ENCODE measurements at regions not wholly inside any gene's neighbourhood (a gene's known extent, or its start where the extent isn't known, plus 50 kb on each side); places are given as distances from the start of the nearest gene placed in this dataset.

DNA sequence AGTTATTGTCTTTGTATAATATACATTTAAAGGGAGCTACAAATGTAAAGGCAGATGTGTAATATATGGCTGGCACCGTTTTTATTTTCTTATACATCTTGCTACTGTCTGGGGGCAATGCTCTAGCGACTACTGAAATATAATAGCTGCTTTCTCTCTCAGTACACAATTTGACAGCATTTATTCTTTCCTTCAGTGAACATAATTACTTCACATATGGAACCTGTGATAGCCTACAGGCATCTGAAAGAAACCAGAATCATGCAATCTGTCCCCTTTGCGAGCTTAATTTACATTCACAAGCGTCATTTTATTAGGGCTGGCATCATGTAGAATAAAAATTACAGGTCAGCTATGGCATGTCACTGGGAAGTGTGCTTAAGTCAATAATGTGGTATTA, 557.5 kb upstream of the PTBP2 start:
- Histone ChIP-seq H3K27ac (no peak overlapping the region), H3K4me1 (replicated peaks in 1 of 2) (peaks cover 0 to 11% of the 10 kb centered on the region in 2 donors), H3K4me3 (no peak overlapping the region)
- in situ Hi-C loops (cut with MboI; ENCODE audit: low pct_unique_long_range_greater_than_20kb in 2 of 9, low sequenced_read_pairs in 9 of 9, unreplicated experiment in 9 of 9): no loop called here
- 0 to 90% (median 64%) methylated on average over 1 to 4 of the region's 4 CpGs; no CpG with 5 or more reads in 1 of the 10 experiments for WGBS, 10 experiments
- peak in 4 of 8 experiments; percentile 27 to 65 (median 38) for ATAC-seq (replicated peaks in 6 of 8)

DNA sequence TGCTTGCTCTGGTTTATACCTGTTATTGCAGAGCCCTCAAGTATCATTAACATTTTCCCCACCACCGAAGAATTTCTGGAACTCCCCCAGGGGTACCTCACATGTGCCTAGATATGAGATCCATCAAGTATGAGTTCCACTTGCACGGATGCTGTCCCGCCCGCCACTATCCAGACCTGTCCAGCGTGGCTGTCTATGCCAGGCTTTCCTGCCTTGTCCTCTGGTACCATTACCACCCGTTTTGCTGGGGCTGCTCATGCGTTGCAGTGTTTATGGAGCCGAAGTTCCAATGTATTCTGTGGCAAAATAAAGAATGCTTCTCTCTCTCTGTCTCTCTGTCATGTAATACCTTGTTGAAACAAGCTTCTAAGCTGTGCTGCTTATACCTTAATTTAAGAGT, 543.5 kb upstream of the PTBP2 start:
- 56 to 97% (median 86%) methylated on average over 2 to 8 of the region's 8 CpGs; no CpG with 5 or more reads in 1 of the 10 experiments for WGBS, 10 experiments

DNA sequence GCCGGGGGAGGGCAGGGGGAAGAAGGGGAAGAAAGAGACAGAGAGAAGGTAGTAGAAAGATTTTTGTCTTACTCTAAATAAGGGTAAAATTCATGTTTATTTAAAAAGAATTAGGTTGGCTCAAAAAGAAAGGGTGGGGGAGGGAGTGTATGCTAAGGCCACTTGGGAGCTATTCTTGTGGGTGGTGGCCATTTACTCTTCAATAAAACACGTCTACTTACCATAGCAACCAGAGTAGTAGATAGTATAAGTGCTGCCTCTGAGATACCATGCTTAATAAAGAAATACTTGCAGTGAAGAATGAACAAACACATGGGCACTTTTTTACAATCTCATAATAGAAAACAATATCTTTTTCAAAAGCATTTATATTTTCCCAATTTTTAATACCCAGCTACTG, 538.1 kb upstream of the PTBP2 start:
- Histone ChIP-seq H3K4me3 (no peak overlapping the region), H3K4me1 (replicated peaks in 1 of 2) (peaks cover 0 to 9% of the 10 kb centered on the region in 2 donors), H3K27ac (no peak overlapping the region)
- in situ Hi-C loops (cut with MboI; ENCODE audit: low pct_unique_long_range_greater_than_20kb in 2 of 9, low sequenced_read_pairs in 9 of 9, unreplicated experiment in 9 of 9): loop anchor here in 1 of 9 experiments (25.0 kb wide), 1 partner anchor 221 kb away; no protein-coding TSS in a partner anchor
- 14 to 80% (median 67%) methylated on average over 1 to 2 of the region's 2 CpGs; no CpG with 5 or more reads in 3 of the 10 experiments for WGBS, 10 experiments
- ATAC-seq (replicated peaks in 6 of 8): peak in 3 of 8 experiments; percentile 26 to 92 (median 53)

More for the DNA sequence above, 543.5 kb upstream of the PTBP2 start:
- no peak for ATAC-seq (replicated peaks in 6 of 8)
- Histone ChIP-seq H3K4me3 (no peak overlapping the region), H3K4me1 (replicated peaks in 1 of 2) (no peaks in the 10 kb centered on the region), H3K27ac (no peak overlapping the region)
- in situ Hi-C loops (cut with MboI; ENCODE audit: low pct_unique_long_range_greater_than_20kb in 2 of 9, low sequenced_read_pairs in 9 of 9, unreplicated experiment in 9 of 9): loop anchor here in 1 of 9 experiments (25.0 kb wide), 1 partner anchor 216 kb away; no protein-coding TSS in a partner anchor

DNA sequence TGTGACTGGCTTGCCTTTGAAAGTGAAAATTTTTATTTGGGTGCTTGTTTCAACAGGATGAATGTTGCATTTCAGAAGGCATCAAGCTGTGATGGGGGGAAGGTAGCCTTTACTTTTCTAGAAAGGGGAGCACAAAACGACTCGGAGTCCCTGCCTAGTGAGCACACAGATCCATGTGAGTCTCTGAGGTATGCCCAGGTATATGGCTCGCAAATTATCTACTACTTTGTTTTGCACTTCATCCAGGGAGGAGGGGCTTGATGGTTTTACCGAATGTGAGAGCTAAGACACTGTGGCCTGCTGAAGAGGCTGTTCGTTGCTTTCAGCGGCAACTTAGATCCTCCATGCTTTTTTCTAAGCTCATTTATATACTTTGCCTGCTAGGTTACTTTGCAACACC, 537.7 kb upstream of the PTBP2 start:
- WGBS, 10 experiments: 29 to 100% (median 65%) methylated on average over 1 to 6 of the region's 6 CpGs; no CpG with 5 or more reads in 1 of the 10 experiments

DNA sequence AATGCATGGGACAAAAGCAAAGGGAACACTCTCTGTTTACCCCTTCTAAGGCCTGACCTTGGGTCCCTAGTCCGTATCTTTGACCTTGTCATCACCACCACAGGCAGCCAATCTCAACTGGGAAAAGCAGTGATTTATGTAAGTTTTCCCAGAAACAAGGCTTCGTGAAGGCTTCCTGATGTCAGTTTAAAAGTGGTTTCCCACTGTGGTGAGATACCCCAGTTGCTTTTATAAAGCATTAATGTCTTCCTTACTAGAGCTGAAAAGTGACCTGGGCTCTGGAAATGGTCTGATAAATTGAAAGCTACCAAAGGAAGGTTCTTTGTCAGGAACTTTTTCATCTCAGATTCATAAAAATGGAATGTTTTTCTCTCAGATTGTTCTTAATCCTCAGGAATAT, 536.4 kb upstream of the PTBP2 start:
- in situ Hi-C loops (cut with MboI; ENCODE audit: low pct_unique_long_range_greater_than_20kb in 2 of 9, low sequenced_read_pairs in 9 of 9, unreplicated experiment in 9 of 9): loop anchor here in 1 of 9 experiments (25.0 kb wide), 1 partner anchor 223 kb away; no protein-coding TSS in a partner anchor
- Histone ChIP-seq H3K27ac (no peak overlapping the region), H3K4me3 (no peak overlapping the region), H3K4me1 (replicated peaks in 1 of 2) (peaks cover 0 to 9% of the 10 kb centered on the region in 2 donors)
- no peak for ATAC-seq (replicated peaks in 6 of 8)
- WGBS, 10 experiments: 8 to 93% (median 48%) methylated on average over 1 to 2 of the region's 2 CpGs; no CpG with 5 or more reads in 3 of the 10 experiments

More for the DNA sequence above, 537.7 kb upstream of the PTBP2 start:
- no peak overlapping the region for H3K4me3 ChIP-seq
- ATAC-seq (replicated peaks in 6 of 8): no peak
- no peak overlapping the region for H3K27ac ChIP-seq
- H3K4me1 ChIP-seq (replicated peaks in 1 of 2): peaks cover 0 to 9% of the 10 kb centered on the region in 2 donors
- in situ Hi-C loops (cut with MboI; ENCODE audit: low pct_unique_long_range_greater_than_20kb in 2 of 9, low sequenced_read_pairs in 9 of 9, unreplicated experiment in 9 of 9): loop anchor here in 1 of 9 experiments (25.0 kb wide), 1 partner anchor 222 kb away; no protein-coding TSS in a partner anchor

DNA sequence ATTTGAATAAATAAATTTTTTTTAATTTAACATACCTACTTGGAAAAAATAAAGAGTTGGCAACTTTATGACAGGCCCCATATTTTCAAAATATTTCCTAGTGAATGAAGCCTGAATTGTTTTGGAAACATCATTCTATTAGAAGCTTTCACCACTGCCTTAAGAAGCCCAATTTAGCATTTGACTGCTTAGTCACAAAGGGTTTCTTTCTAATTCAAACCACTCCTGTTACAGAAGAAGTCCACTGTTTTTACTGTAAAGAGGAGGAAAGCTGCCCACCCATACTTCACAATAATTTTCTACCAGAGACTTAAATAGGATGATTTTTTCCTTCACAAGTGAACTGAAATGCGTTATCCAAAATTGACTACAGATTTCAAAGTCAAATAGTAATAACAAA, 534.6 kb upstream of the PTBP2 start:
- 0 to 100% (median 70%) methylated on average over 1 of the region's 1 CpG; no CpG with 5 or more reads in 3 of the 10 experiments for WGBS, 10 experiments
- peaks cover 0 to 9% of the 10 kb centered on the region in 2 donors for H3K4me1 ChIP-seq (replicated peaks in 1 of 2)
- H3K4me3 ChIP-seq: no peak overlapping the region
- in situ Hi-C loops (cut with MboI; ENCODE audit: low pct_unique_long_range_greater_than_20kb in 2 of 9, low sequenced_read_pairs in 9 of 9, unreplicated experiment in 9 of 9): loop anchor here in 1 of 9 experiments (25.0 kb wide), 1 partner anchor 225 kb away; no protein-coding TSS in a partner anchor
- H3K27ac ChIP-seq: no peak overlapping the region
- peak in 2 of 8 experiments; percentile 66 to 70 for ATAC-seq (replicated peaks in 6 of 8)

DNA sequence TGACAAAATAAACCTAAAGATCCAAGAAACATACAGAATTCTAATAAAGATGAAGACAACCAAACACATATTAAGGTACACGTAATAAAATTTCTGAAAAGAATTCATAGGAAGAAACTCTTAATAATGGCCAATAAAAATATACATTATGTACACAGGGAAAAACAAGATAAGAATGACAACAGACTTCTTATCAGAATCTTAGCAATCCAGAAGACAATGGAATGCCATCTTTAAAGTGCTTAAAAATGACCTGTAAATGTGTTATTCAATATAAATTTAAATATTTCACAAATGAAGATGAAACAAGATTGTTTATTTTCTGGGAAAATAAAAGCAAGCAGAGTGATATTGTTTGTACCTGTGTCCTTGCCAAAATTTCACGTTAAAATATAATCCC, 530.4 kb upstream of the PTBP2 start:
- no peak for ATAC-seq (replicated peaks in 6 of 8)
- H3K4me3 ChIP-seq: no peak overlapping the region
- in situ Hi-C loops (cut with MboI; ENCODE audit: low pct_unique_long_range_greater_than_20kb in 2 of 9, low sequenced_read_pairs in 9 of 9, unreplicated experiment in 9 of 9): loop anchor here in 1 of 9 experiments (25.0 kb wide), 1 partner anchor 229 kb away; no protein-coding TSS in a partner anchor
- no peak overlapping the region for H3K27ac ChIP-seq
- no peaks in the 10 kb centered on the region for H3K4me1 ChIP-seq (replicated peaks in 1 of 2)
- 0 to 86% (median 34%) methylated on average over 1 to 2 of the region's 2 CpGs for WGBS, 10 experiments

DNA sequence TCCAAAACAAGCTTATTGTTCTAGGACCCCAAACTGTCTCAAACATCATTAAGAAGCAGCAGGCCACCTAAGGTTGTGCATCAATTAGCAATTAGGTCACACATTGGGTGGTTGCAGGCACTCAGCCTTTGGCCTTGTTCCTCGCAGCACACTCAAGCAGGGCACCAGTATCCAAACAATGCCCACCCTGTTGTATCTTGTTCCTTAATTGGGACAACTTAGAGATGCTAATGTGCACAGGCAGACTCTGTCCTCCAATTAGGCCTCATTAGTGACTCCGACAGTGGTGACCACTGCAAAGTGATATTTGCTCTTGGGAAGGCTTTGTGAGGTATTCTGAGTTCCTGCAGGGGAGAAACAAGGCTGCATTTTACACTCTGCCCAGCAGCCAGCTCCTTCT, 515.1 kb upstream of the PTBP2 start:
- Histone ChIP-seq H3K4me3 (no peak overlapping the region), H3K4me1 (replicated peaks in 1 of 2) (peaks cover 12 to 29% of the 10 kb centered on the region in 2 donors), H3K27ac (no peak overlapping the region)
- ATAC-seq (replicated peaks in 6 of 8): no peak
- in situ Hi-C loops (cut with MboI; ENCODE audit: low pct_unique_long_range_greater_than_20kb in 2 of 9, low sequenced_read_pairs in 9 of 9, unreplicated experiment in 9 of 9): loop anchor here in 1 of 9 experiments (25.0 kb wide), 1 partner anchor 1856 kb away; no protein-coding TSS in a partner anchor
- 0 to 63% (median 48%) methylated on average over 1 to 2 of the region's 2 CpGs; no CpG with 5 or more reads in 2 of the 10 experiments for WGBS, 10 experiments

DNA sequence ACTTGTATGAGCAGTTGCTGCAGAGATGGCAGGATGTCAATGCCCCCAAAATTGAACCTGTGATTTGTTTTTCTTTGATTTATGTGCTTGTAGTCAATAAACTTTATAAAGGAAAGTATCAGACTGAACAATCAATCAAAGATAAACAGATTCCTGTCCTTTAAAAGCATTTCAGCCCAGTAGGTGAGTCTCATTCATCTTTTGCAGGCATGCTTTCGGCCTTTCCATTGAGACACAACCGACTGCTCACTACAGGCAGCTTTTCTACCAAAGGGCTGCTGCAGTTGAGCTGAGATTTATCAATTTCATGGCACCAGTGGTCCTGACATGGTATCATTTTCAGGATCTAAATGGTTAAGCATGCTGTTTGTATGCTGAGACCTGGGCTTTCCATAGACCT, 513.6 kb upstream of the PTBP2 start:
- peak overlapping the region; percentile 48 to 51 for H3K27ac ChIP-seq
- in situ Hi-C loops (cut with MboI; ENCODE audit: low pct_unique_long_range_greater_than_20kb in 2 of 9, low sequenced_read_pairs in 9 of 9, unreplicated experiment in 9 of 9): loop anchor here in 1 of 9 experiments (25.0 kb wide), 1 partner anchor 1854 kb away; no protein-coding TSS in a partner anchor
- H3K4me1 ChIP-seq (replicated peaks in 1 of 2): peaks cover 12 to 29% of the 10 kb centered on the region in 2 donors
- 32 to 100% (median 57%) methylated on average over 1 to 2 of the region's 2 CpGs; no CpG with 5 or more reads in 2 of the 10 experiments for WGBS, 10 experiments
- peak in 5 of 8 experiments; percentile 17 to 41 (median 26) for ATAC-seq (replicated peaks in 6 of 8)
- no peak overlapping the region for H3K4me3 ChIP-seq

DNA sequence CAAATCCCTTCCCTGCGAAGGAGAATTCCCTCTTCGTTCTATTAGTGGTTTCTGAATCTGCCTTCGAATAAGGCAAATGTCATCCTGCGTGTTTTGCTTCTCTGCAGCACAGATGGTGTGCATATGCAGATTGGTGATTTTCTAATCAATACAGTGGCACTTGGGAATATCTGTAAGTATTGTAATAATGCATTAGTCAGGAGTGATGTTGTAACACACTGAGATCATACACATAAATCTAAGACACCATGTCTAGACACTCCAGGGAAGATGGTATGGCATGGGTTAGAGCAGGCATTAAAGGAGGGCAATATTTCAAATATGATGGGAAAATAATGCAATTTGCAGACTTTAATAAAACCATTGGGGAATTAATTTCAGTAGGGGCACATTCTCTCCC, 513.2 kb upstream of the PTBP2 start:
- Histone ChIP-seq H3K4me3 (no peak overlapping the region), H3K4me1 (replicated peaks in 1 of 2) (peaks cover 12 to 29% of the 10 kb centered on the region in 2 donors), H3K27ac (peak overlapping the region; percentile 48 to 51)
- 12 to 100% (median 84%) methylated on average over 1 to 4 of the region's 4 CpGs; no CpG with 5 or more reads in 1 of the 10 experiments for WGBS, 10 experiments
- in situ Hi-C loops (cut with MboI; ENCODE audit: low pct_unique_long_range_greater_than_20kb in 2 of 9, low sequenced_read_pairs in 9 of 9, unreplicated experiment in 9 of 9): loop anchor here in 1 of 9 experiments (25.0 kb wide), 1 partner anchor 1854 kb away; no protein-coding TSS in a partner anchor
- ATAC-seq (replicated peaks in 6 of 8): peak in 5 of 8 experiments; percentile 97 to 99 (median 99)

DNA sequence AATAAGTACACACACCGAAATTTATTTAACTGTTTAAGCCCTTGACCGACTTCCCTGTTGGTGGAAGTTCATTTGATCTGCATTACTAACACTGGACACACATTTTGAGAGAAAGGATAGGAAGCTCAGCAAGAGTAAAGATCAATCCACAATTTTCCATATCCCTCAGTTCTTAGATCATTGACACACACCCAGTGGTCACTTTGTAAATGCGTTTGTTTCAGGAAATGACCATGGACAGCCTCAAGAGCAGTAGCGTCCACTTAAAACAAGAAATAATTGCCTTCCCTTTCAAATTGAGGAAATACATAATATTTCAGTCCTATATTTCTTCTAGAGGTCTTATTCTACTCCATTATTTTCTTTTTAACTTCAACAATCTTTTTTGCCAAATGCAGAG, 511.5 kb upstream of the PTBP2 start:
- in situ Hi-C loops (cut with MboI; ENCODE audit: low pct_unique_long_range_greater_than_20kb in 2 of 9, low sequenced_read_pairs in 9 of 9, unreplicated experiment in 9 of 9): loop anchor here in 1 of 9 experiments (25.0 kb wide), 1 partner anchor 1852 kb away; no protein-coding TSS in a partner anchor
- WGBS, 10 experiments: 35 to 100% (median 87%) methylated on average over 1 to 4 of the region's 4 CpGs
- Histone ChIP-seq H3K4me1 (replicated peaks in 1 of 2) (peaks cover 12 to 29% of the 10 kb centered on the region in 2 donors), H3K27ac (no peak overlapping the region), H3K4me3 (no peak overlapping the region)
- ATAC-seq (replicated peaks in 6 of 8): peak in 2 of 8 experiments; percentile 65 to 91

DNA sequence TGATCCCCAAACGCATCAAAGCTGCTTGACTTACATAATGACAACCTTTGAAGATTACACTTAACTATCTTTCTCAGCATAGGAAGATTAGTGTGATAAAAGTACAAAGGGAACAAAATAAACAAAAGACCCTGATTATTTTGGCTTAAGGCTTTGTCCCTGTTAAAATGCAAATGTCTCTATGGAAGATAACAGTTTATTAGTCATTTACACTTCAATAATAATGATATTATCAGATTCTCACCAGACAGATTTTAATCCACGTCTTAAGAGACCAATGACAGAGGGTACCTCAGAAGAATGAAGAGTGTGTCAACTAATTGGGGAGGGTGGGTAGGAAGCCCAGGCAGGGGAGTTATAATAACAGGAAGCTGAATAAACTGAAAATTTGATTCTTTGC, 510.4 kb upstream of the PTBP2 start:
- in situ Hi-C loops (cut with MboI; ENCODE audit: low pct_unique_long_range_greater_than_20kb in 2 of 9, low sequenced_read_pairs in 9 of 9, unreplicated experiment in 9 of 9): loop anchor here in 1 of 9 experiments (25.0 kb wide), 1 partner anchor 1851 kb away; no protein-coding TSS in a partner anchor
- H3K27ac ChIP-seq: no peak overlapping the region
- WGBS, 10 experiments: 33 to 94% (median 76%) methylated on average over 1 to 2 of the region's 2 CpGs; no CpG with 5 or more reads in 1 of the 10 experiments

DNA sequence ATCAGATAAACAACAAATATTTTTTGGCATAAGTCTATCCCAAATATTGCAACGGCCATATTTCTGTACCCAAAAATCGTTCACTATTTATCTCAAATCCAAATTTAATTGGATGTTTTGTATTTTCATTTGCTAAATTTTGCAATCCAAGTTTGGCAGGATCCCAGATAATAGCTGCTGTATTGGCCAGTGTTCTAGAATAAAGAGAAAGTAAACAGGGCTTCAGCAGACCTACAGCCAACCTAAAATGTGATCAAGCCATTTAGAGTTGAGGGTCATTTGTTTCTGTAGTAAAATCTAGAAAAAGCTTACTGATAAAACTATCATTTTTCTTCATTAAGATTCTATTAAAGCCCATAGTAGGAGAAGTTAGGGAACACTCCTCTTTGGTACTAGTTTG, 506.6 kb upstream of the PTBP2 start:
- in situ Hi-C loops (cut with MboI; ENCODE audit: low pct_unique_long_range_greater_than_20kb in 2 of 9, low sequenced_read_pairs in 9 of 9, unreplicated experiment in 9 of 9): loop anchor here in 1 of 9 experiments (25.0 kb wide), 1 partner anchor 1847 kb away; no protein-coding TSS in a partner anchor
- peaks cover 0 to 1% of the 10 kb centered on the region in 2 donors for H3K4me1 ChIP-seq (replicated peaks in 1 of 2)
- H3K27ac ChIP-seq: no peak overlapping the region
- no peak for ATAC-seq (replicated peaks in 6 of 8)
- no peak overlapping the region for H3K4me3 ChIP-seq
- WGBS, 10 experiments: 7 to 95% (median 62%) methylated on average over 1 to 2 of the region's 2 CpGs; no CpG with 5 or more reads in 2 of the 10 experiments

More for the DNA sequence above, 510.4 kb upstream of the PTBP2 start:
- no peak for ATAC-seq (replicated peaks in 6 of 8)
- peaks cover 12 to 29% of the 10 kb centered on the region in 2 donors for H3K4me1 ChIP-seq (replicated peaks in 1 of 2)
- H3K4me3 ChIP-seq: no peak overlapping the region

All from motor neuron (in vitro differentiated cells).